K562 (cell line): ENCODE measurements at regions not wholly inside any gene's neighbourhood (a gene's known extent, or its start where the extent isn't known, plus 50 kb on each side); places are given as distances from the start of the nearest gene placed in this dataset.

Source experiments
- ATAC-seq: fragments of 200-7000 bp; cut with Tn5 transposase; 3 replicates; pipeline ENCODE4 v1.9.1; 2020; ENCODE audit warnings: moderate library complexity
- BruUV-seq: library from RNA; stranded (reverse); fragments of 400-500 nt; replicated peaks from 2 replicates; lab custom pipeline; 2021; lab: Mats Ljungman, UMichigan
- CTCF ChIA-PET: fragments of 300-600 bp; formaldehyde crosslinking; extraction: SDS; loops from one replicate; lab custom pipeline; 2021; ENCODE audit warnings: low intra/inter-chr PET ratio; lab: Yijun Ruan, JAX
- POLR2A ChIA-PET: fragments of 300-600, 350-650 bp; sonication (Branson Sonifier 250); formaldehyde crosslinking; extraction: SDS; loops from one replicate; lab custom pipeline; 2021; ENCODE audit warnings: antibody characterized with exemption, inconsistent platforms; lab: Yijun Ruan, JAX
- DNase-seq, 4 experiments: peaks; one replicate each; pipeline versions ENCODE4 v3.0.0 to v3.0.0-alpha.2; 2011 to 2018; ENCODE audit warnings: low spot score in 3 of 4, mixed read lengths in 3 of 4; ENCODE audit errors: extremely low read depth in 1 of 4
- FAIRE-seq: peaks from 2 replicates; lab custom pipeline; 2011; peaks lifted over from hg19 to GRCh38; lab: Jason Lieb, UNC
- H2AFZ ChIP-seq: 2 replicates; pipeline ENCODE4 v1.6.0; 2011; ENCODE audit warnings: low read depth, low read length, control low read depth, inconsistent platforms
- H3K27ac ChIP-seq: fragments of 200-600 bp; 3 replicates; pipeline ENCODE4 v1.8.0; 2011; ENCODE audit warnings: low read depth, mild to moderate bottlenecking, control low read depth, inconsistent platforms, low read length, moderate library complexity, mixed read lengths; ENCODE audit errors: extremely low read depth
- H3K27me3 ChIP-seq, 2 experiments: fragments of 300-600 bp in 1 of 2; 2 replicates in 1 of 2; 3 replicates in 1 of 2; pipeline versions ENCODE4 v1.6.0 to v1.8.0; 2011; ENCODE audit warnings: inconsistent platforms in 2 of 2, low read length in 2 of 2, mild to moderate bottlenecking in 1 of 2, mixed read lengths in 1 of 2, moderate library complexity in 1 of 2; ENCODE audit not compliant: control insufficient read depth in 2 of 2, insufficient read depth in 2 of 2
- H3K36me3 ChIP-seq: fragments of 300-600 bp; 3 replicates; pipeline ENCODE4 v1.8.0; 2011; ENCODE audit warnings: mild to moderate bottlenecking, low read length, inconsistent platforms; ENCODE audit not compliant: control insufficient read depth, insufficient read depth
- H3K4me1 ChIP-seq, 2 experiments: fragments of 200-600 bp in 1 of 2; replicated peaks in 1 of 2; 2 replicates in 1 of 2; 3 replicates in 1 of 2; pipeline versions ENCODE4 v1.5.1 to v1.8.0; 2011; ENCODE audit warnings: inconsistent platforms in 2 of 2, low read length in 2 of 2, mild to moderate bottlenecking in 1 of 2, mixed read lengths in 1 of 2, moderate library complexity in 1 of 2; ENCODE audit not compliant: control insufficient read depth in 2 of 2, insufficient read depth in 2 of 2
- H3K4me2 ChIP-seq: 2 replicates; pipeline ENCODE4 v1.6.1; 2011; ENCODE audit warnings: low read length, control low read depth, inconsistent platforms, mixed read lengths; ENCODE audit not compliant: insufficient read depth
- H3K4me3 ChIP-seq: fragments of 200-600 bp; sonication (generic), shearing (Covaris generic); 2 replicates; pipeline ENCODE4 v1.5.1; 2016; ENCODE audit warnings: control low read depth, inconsistent platforms
- H3K79me2 ChIP-seq: fragments of 200-600 bp; 3 replicates; pipeline ENCODE4 v1.8.0; 2011; ENCODE audit warnings: low read length, inconsistent platforms; ENCODE audit not compliant: control insufficient read depth, insufficient read depth
- H3K9ac ChIP-seq, 2 experiments: 2 replicates each; pipeline versions ENCODE4 v1.6.0 to v1.6.1; 2011; ENCODE audit warnings: low read depth in 2 of 2, low read length in 2 of 2, control low read depth in 1 of 2, inconsistent platforms in 1 of 2, mild to moderate bottlenecking in 1 of 2, mixed read lengths in 1 of 2; ENCODE audit not compliant: insufficient read depth in 1 of 2
- H3K9me1 ChIP-seq: one replicate; pipeline ENCODE4 v1.6.0; 2011; ENCODE audit warnings: inconsistent platforms, mild to moderate bottlenecking, low read length, moderate library complexity; ENCODE audit not compliant: control insufficient read depth, insufficient read depth
- H3K9me3 ChIP-seq: replicated peaks from 2 replicates; pipeline ENCODE4 v1.5.1; 2011; ENCODE audit warnings: low read depth, low read length, inconsistent platforms; ENCODE audit not compliant: control insufficient read depth, insufficient read depth
- H4K20me1 ChIP-seq: replicated peaks from 2 replicates; pipeline ENCODE4 v1.6.1; 2011; ENCODE audit warnings: low read length, inconsistent platforms, mixed read lengths; ENCODE audit not compliant: control insufficient read depth, insufficient read depth
- ARNT ChIP-seq, 2 experiments: fragments of 450-650 bp; IDR thresholded peaks; 2 replicates each; pipeline ENCODE4 v1.6.1; 2016; ENCODE audit warnings: mild to moderate bottlenecking in 1 of 2
- CTCF ChIP-seq, 3 experiments: IDR thresholded peaks in 2 of 3; conservative IDR thresholded peaks in 1 of 3; 2 replicates each; pipeline ENCODE4 v1.5.1; 2011 to 2012; ENCODE audit warnings: low read length in 3 of 3, mild to moderate bottlenecking in 3 of 3, control low read depth in 2 of 3, improper control_type of control experiment in 1 of 3, inconsistent platforms in 1 of 3, low read depth in 1 of 3, mixed read lengths in 1 of 3, moderate library complexity in 1 of 3; ENCODE audit not compliant: insufficient read depth in 2 of 3
- ERF ChIP-seq: fragments of 450-650 bp; formaldehyde crosslinking; IDR thresholded peaks from 2 replicates; pipeline ENCODE4 v1.4.0; 2020; ENCODE audit warnings: mild to moderate bottlenecking, mixed read lengths
- TBP ChIP-seq: optimal IDR thresholded peaks from 2 replicates; pipeline ENCODE3; 2011; ENCODE audit warnings: low read depth, low read length, improper control_type of control experiment
- ZFPM2 ChIP-seq: fragments of 250-450 bp; sonication (Bioruptor Pico); IDR thresholded peaks from 2 replicates; pipeline ENCODE4 v1.5.1; 2022; ENCODE audit warnings: mild to moderate bottlenecking
- ZNF124 ChIP-seq: sonication (generic); formaldehyde crosslinking; IDR thresholded peaks from 2 replicates; pipeline ENCODE4 v1.8.1; 2022; ENCODE audit warnings: missing genetic modification reagents
- ZNF3 ChIP-seq: fragments of 250-450 bp; sonication (Bioruptor Pico); IDR thresholded peaks from 2 replicates; pipeline ENCODE4 v1.5.0; 2021; ENCODE audit warnings: mild to moderate bottlenecking, moderate library complexity
- ZSCAN32 ChIP-seq: fragments of 450-650 bp; formaldehyde crosslinking; IDR thresholded peaks from 2 replicates; pipeline ENCODE4 v1.4.0; 2020; ENCODE audit warnings: mild to moderate bottlenecking, moderate library complexity
- WGBS: fragments of 100-300 bp; shearing (Covaris generic); methylation state at CpG from one replicate; pipeline ENCODE4 v1.1.6; 2016; ENCODE audit warnings: low coverage, mixed read lengths; ENCODE audit not compliant: insufficient coverage; ENCODE audit errors: missing lambda C conversion rate; 5-methylcytosine and 5-hydroxymethylcytosine counted together
- in situ Hi-C: fragments of 300-500 bp; cut with MboI; formaldehyde crosslinking; loops from 4 replicates; pipeline ENCODE4 v1.15.0; 2018; ENCODE audit warnings: inconsistent platforms, mixed read lengths
- intact Hi-C: fragments of 100-400 bp; cut with micrococcal nuclease; formaldehyde crosslinking; loops from 2 replicates; pipeline ENCODE4 v1.14.2; 2022
- TF ChIP-seq, protein P1 (sequence below): fragments of 250-450 bp; sonication (Bioruptor Pico); IDR thresholded peaks from 2 replicates; pipeline ENCODE4 v1.5.1; 2021; ENCODE audit warnings: mild to moderate bottlenecking
- TF ChIP-seq, protein P2 (sequence below): sonication (generic); formaldehyde crosslinking; IDR thresholded peaks from 2 replicates; pipeline ENCODE4 v1.8.1; 2023; ENCODE audit warnings: mild to moderate bottlenecking, missing genetic modification reagents

DNA sequence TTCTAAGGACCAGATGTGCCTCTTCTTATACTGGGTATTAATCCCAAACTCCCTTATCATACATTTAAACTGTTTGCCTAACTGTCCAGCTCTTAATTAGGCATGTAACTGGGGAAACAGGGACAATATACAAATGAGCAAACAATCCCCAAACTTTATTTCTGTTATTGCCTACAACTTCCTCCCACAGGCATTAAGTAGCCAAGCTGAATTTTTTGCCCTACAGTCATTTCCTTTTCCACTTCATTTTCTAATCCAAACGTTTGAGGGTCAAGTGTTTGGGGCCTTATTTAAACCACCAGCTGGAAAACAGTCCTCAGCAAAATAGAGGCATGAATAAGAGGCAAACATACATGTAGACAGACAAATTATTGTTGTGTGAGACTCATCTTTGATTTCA, 77.4 kb upstream of the CCL2 start:
- H3K4me1 ChIP-seq, result no peaks in the 10 kb centered on the region
- POLR2A ChIA-PET, result no interaction called here
- no peaks in the 10 kb centered on the region for H3K79me2 ChIP-seq
- H3K9ac ChIP-seq, result no peak overlapping the region
- FAIRE-seq (no peak), ATAC-seq (no peak), DNase-seq (no peak)
- no peak overlapping the region for H3K4me3 ChIP-seq
- H3K36me3 ChIP-seq, result no peaks in the 10 kb centered on the region
- in situ Hi-C loops (no loop called here), intact Hi-C loops (no loop called here)
- H4K20me1 ChIP-seq, result no peaks in the 10 kb centered on the region; the same call in 1 of the 2 replicates
- CTCF ChIA-PET, result no interaction called here
- no peak overlapping the region for H3K27ac ChIP-seq
- H3K27me3 ChIP-seq, result peaks cover 3% of the 10 kb centered on the region in 2 experiments; a peak in 2 of 5 replicates
- BruUV-seq, result no TSS peak
- H3K9me3 ChIP-seq, result no peaks in the 10 kb centered on the region
- no peak overlapping the region for H2AFZ ChIP-seq
- no peak overlapping the region for H3K4me2 ChIP-seq
- no peaks in the 10 kb centered on the region for H3K9me1 ChIP-seq
- TF ChIP-seq ZNF3 (CRISPR knock-in tag) (no peak), ERF (CRISPR knock-in tag) (no peak), TBP (no peak), ZNF124 (CRISPR knock-in tag) (no peak)
- TF ChIP-seq, protein P1, sequence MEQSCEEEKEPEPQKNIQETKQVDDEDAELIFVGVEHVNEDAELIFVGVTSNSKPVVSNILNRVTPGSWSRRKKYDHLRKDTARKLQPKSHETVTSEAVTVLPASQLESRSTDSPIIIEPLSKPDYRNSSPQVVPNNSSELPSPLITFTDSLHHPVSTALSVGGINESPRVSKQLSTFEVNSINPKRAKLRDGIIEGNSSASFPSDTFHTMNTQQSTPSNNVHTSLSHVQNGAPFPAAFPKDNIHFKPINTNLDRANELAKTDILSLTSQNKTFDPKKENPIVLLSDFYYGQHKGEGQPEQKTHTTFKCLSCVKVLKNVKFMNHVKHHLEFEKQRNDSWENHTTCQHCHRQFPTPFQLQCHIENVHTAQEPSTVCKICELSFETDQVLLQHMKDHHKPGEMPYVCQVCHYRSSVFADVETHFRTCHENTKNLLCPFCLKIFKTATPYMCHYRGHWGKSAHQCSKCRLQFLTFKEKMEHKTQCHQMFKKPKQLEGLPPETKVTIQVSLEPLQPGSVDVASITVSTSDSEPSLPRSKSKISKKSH (CRISPR knock-in tag), result no peak
- 0% methylated on average over 1 of the region's 1 CpG for WGBS

DNA sequence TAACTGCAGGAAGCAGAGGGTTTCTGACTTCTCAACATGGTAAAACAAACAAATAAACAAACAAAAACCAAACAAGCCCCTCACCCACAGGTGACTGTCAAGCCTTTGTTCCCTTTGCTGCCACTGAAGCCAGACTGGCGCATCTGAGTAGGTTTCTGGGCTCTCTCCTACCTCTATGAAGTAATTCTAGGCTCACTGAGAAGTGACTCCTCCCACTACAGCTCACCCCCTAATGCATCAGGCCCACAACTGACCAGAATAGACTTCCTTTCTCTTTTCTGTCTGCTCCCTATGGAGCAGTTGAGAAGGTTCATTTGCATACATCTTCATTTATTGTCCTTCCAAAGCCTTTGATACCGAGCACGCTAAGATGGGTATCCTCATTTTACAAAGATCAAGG, 77.0 kb upstream of the CCL2 start:
- Histone ChIP-seq H3K9me1 (no peaks in the 10 kb centered on the region), H3K36me3 (no peaks in the 10 kb centered on the region), H3K9ac (no peak overlapping the region), H3K79me2 (no peaks in the 10 kb centered on the region), H2AFZ (no peak overlapping the region), H4K20me1 (no peaks in the 10 kb centered on the region; the same call in 1 of the 2 replicates), H3K9me3 (no peaks in the 10 kb centered on the region), H3K4me2 (no peak overlapping the region), H3K4me3 (no peak overlapping the region), H3K27me3 (peaks cover 3 to 4% of the 10 kb centered on the region in 2 experiments; a peak in 2 of 5 replicates), H3K4me1 (no peaks in the 10 kb centered on the region), H3K27ac (no peak overlapping the region)
- in situ Hi-C loops, result no loop called here
- TF ChIP-seq ZFPM2 (CRISPR knock-in tag) (no peak), ARNT (IDR thresholded peaks at IDR 0.05) (no peak), CTCF (IDR thresholded peaks at IDR 0.05 in 2 of 3, conservative IDR thresholded peaks at IDR 0.05 in 1 of 3; ENCODE audit: insufficient read depth in 2 of 3, low read depth in 1 of 3, low read length in 3 of 3) (0 out of 6 replicates have a peak, but pooled peaks of 1 of the 3 experiments have one; percentile 12), ZSCAN32 (CRISPR knock-in tag) (no peak)
- TF ChIP-seq, protein P2, sequence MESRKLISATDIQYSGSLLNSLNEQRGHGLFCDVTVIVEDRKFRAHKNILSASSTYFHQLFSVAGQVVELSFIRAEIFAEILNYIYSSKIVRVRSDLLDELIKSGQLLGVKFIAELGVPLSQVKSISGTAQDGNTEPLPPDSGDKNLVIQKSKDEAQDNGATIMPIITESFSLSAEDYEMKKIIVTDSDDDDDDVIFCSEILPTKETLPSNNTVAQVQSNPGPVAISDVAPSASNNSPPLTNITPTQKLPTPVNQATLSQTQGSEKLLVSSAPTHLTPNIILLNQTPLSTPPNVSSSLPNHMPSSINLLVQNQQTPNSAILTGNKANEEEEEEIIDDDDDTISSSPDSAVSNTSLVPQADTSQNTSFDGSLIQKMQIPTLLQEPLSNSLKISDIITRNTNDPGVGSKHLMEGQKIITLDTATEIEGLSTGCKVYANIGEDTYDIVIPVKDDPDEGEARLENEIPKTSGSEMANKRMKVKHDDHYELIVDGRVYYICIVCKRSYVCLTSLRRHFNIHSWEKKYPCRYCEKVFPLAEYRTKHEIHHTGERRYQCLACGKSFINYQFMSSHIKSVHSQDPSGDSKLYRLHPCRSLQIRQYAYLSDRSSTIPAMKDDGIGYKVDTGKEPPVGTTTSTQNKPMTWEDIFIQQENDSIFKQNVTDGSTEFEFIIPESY (CRISPR knock-in tag), result no peak
- 0% methylated on average over 3 of the region's 3 CpGs for WGBS
- FAIRE-seq (no peak), ATAC-seq (peak; percentile 61; the same call in 1 of the 3 replicates), DNase-seq (no peak)
- BruUV-seq, result no TSS peak
- ChIA-PET CTCF (no interaction called here), POLR2A (no interaction called here)
- intact Hi-C loops, result no loop called here
